Neural crest cell (in vitro differentiated cells): ENCODE measurements at regions not wholly inside any gene's neighbourhood (a gene's known extent, or its start where the extent isn't known, plus 50 kb on each side); places are given as distances from the start of the nearest gene placed in this dataset.

Source experiments
- DNase-seq: peaks from one replicate; pipeline ENCODE4 v3.0.0; 2021; ENCODE audit warnings: low read depth, mixed read lengths, low spot score
- H3K27ac Mint-ChIP-seq: one replicate; pipeline ENCODE4 v1.8.0; 2021; ENCODE audit warnings: mild to moderate bottlenecking, mixed read lengths; ENCODE audit not compliant: unreplicated experiment
- H3K27me3 Mint-ChIP-seq: 2 replicates; pipeline ENCODE4 v1.8.0; 2021; ENCODE audit warnings: low read depth, mild to moderate bottlenecking, mixed read lengths
- H3K36me3 Mint-ChIP-seq: 2 replicates; pipeline ENCODE4 v1.8.0; 2021; ENCODE audit warnings: low read depth, mild to moderate bottlenecking, mixed read lengths
- H3K4me1 Mint-ChIP-seq: 2 replicates; pipeline ENCODE4 v1.8.0; 2021; ENCODE audit warnings: mixed read lengths
- H3K4me3 Mint-ChIP-seq: one replicate; pipeline ENCODE4 v1.8.0; 2021; ENCODE audit warnings: mild to moderate bottlenecking, mixed read lengths
- H3K9me3 Mint-ChIP-seq: 2 replicates; pipeline ENCODE4 v1.8.0; 2021; ENCODE audit warnings: mixed read lengths
- CTCF ChIP-seq: fragments of 200-600 bp; sonication (generic); conservative IDR thresholded peaks from 2 replicates; pipeline ENCODE4 v1.5.0; 2021; ENCODE audit warnings: antibody characterized with exemption, mild to moderate bottlenecking

GRCh38 chr4:98711526-98711925 is 53.1 kb upstream of the TSPAN5 start:
- Mint-ChIP-seq H3K9me3 (no peaks in the 10 kb centered on the region), H3K4me1 (no peaks in the 10 kb centered on the region), H3K36me3 (no peaks in the 10 kb centered on the region), H3K27ac (no peak overlapping the region), H3K4me3 (no peak overlapping the region), H3K27me3 (no peaks in the 10 kb centered on the region)
- DNase-seq: no peak
- TF ChIP-seq CTCF: no peak

GRCh38 chr4:98710831-98711230 is 52.4 kb upstream of the TSPAN5 start:
- no peak overlapping the region for H3K4me3 Mint-ChIP-seq
- no peaks in the 10 kb centered on the region for H3K27me3 Mint-ChIP-seq
- DNase-seq: no peak
- H3K27ac Mint-ChIP-seq: no peak overlapping the region
- no peak for TF ChIP-seq CTCF
- H3K9me3 Mint-ChIP-seq: peaks cover 6% of the 10 kb centered on the region
- no peaks in the 10 kb centered on the region for H3K4me1 Mint-ChIP-seq
- H3K36me3 Mint-ChIP-seq: no peaks in the 10 kb centered on the region
